NCI-H146 treated with DMSO at 0.1 percent for 48 hours (cell line): ENCODE measurements at regions not wholly inside any gene's neighbourhood (a gene's known extent, or its start where the extent isn't known, plus 50 kb on each side); places are given as distances from the start of the nearest gene placed in this dataset.

ENCODE experiments used
- DNase-seq: peaks from one replicate; lab custom pipeline; 2025; ENCODE audit not compliant: unreplicated experiment; lab: John Stamatoyannopoulos, UW

DNA sequence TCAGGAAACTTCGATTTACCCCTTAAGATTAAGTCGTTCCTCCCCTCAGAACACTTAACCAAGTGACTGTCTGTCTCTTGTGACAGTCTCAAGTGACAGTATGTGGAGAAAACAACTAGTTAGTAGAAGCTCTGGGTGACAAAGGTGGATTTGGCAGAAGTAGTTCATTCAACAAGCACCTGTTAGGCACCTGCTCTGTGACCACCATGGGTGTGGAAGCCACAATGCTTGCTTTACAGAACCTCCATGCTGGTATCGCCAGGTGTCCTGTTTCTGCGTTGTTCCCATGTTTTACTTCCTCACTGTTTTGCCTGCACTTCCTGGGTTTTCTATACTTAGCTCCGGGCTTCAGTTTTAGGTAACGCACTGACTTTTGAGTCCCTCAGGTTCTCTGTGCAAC is 337.4 kb upstream of the DCC start:
- no peak for DNase-seq

GRCh38 chr18:52007105-52007504 is 332.9 kb upstream of the DCC start:
- no peak for DNase-seq

GRCh38 chr18:52008330-52008729 is 331.7 kb upstream of the DCC start:
- DNase-seq = no peak

DNA sequence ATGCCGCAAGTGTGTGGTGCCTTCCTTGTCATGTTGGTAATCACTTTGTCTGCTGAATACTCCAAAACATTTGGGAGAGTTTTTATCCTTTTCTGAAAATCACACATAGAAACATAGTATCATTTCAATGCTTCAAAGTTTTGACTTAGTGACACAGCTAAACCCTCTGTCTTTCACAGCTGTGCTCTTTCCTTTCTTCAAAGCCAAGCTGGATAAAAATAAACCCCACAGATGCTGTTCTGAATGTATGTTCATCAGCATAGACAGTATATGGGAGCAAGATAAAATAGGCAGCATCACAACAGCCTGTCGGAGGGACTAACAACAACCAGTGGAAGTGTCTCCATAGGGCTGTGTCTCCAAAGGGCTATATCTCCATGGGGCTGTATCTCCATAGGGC is 331.3 kb upstream of the DCC start:
- DNase-seq = no peak

- no peak for DNase-seq
These were observed 330.0 kb upstream of the DCC start for GRCh38 chr18:52009958-52010357.

GRCh38 chr18:52045946-52046675 is 293.9 kb upstream of the DCC start:
- DNase-seq = peak; percentile 99

DNA sequence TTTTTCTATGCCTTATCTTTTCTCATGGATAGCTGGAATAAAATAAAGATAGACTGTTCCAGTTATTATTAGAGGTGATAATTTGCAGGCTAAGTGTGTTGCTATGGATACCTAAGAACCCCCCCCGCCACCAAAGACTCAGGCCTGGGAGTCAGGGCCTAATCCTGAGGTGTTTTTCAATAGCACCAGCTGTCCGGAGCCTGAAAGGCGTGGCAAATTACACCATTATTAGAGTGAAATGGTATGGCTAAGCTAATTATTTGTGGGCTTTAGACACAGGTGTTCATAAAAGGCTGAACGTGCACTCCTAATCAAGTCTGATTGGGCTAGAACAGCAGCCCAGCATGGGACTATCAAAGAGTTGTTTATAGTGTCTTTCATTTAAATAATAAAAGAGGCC is 293.2 kb upstream of the DCC start:
- DNase-seq = peak; percentile 100

DNA sequence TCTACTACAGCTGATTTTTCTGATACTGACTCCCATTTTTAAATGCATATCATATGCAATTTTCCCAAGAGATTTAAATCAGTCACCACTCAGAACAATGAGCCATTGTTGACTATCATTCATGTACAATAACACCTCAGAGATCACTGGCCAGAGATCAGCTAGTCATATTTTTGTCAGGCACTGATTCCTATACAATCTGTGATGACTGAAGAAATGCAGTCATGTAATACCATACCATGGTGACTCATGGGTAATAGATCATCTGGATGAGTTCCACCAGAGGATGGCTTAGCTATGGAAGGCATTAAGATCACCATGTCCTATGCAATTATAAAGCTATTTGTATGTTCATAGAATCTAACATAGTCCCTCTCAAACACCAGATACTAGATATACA is 285.7 kb upstream of the DCC start:
- DNase-seq = no peak

DNA sequence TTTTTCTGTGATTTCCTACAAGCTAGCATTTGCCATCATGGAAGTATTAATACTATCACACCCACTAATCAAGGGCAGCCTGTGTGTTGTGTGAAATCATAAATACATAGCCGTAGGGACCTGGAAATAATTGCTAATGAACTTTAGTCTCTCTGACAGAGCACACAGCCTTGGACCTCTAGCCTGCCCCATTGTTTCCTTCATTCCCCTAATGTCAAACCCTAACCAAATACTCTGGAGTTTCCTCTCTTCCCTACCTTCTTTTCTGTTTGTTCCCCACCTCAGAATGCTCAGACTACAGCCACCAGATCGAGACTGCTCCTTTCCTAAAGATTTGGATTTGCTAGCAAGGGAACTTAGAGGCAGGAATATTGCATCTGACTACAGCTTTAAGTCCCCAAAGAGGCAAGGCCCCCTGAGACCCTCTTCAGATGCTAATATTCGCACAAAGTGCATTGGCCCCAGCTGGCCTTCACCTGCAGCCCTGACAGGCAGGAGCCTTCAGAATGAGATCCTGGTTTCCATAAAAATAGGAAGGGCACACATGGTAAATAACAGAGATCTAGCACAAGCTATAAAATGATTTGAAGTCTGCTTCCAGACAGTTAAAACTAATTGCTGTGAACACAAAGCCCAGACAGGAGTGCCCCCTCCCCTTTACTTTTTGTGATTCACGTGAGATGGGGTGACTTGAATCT is 279.2 kb upstream of the DCC start:
- peak; percentile 91 for DNase-seq

DNA sequence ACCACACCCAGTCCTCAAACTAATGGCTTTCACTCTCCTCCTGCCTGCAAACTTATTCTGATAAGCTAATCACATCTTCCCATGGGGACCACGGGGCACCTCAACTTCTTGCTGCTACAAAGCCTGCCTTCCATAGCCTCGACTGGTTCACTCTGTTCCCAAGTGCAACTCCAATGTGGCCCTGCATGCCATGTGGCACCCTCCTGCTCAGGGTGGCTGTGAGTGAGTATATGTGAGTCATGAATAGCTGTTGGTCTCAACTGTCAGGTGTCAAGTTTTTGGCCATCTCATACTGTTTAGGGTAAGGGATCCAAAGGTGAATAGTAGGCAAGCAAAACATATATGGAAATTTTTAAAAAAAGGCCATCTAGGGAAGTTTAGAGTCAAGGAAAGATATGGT is 276.1 kb upstream of the DCC start:
- DNase-seq = no peak

- DNase-seq = peak; percentile 87
These were observed 270.8 kb upstream of the DCC start for GRCh38 chr18:52069201-52069600.

DNA sequence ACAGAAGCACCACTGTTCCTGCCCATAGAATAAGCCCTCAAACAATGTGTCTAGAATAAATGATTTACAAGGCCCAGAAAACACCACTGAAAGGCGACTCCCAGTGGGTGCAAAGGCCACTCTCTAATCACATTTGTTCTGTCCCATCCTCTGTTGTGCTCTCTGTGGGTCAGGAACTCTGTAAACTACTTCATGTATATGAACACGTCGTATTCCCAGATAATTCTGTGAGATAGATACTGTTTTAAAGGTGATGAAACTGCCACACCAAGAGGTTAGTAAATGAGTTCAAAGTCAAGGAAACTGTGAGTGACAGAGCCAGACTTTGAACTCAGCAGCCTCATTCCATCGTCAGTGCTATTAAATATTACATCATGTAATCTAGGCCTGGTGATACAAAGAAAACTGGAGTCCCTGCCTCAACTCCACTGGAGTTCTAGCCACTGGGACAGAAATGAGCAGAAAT is 269.7 kb upstream of the DCC start:
- no peak for DNase-seq

- no peak for DNase-seq
These were observed 262.6 kb upstream of the DCC start for GRCh38 chr18:52077251-52077983.

- DNase-seq = no peak
These were observed 257.8 kb upstream of the DCC start for GRCh38 chr18:52082246-52082645.

- DNase-seq = no peak
These were observed 252.9 kb upstream of the DCC start for GRCh38 chr18:52087140-52087539.

GRCh38 chr18:52090005-52090404 is 250.0 kb upstream of the DCC start:
- DNase-seq = no peak

DNA sequence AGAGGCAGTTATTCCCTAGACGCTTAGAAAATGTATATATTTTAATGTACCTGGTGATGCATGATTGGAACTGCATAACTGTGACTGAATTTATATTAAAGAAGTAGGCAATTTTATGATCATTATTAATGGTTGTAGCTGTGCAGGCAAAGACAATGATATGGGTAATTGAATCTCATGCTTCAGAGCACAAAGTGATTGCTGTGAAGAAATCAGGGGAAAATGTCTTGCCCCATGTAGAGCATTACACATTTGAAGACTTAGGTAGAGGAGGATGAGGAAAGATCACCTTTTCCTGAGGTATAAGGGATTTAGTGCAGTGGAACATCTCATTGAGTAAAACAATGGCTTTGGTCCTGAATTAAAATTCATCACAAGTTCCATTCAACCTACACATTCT is 246.8 kb upstream of the DCC start:
- DNase-seq = no peak

GRCh38 chr18:52118684-52119083 is 221.3 kb upstream of the DCC start:
- peak; percentile 18 for DNase-seq

DNA sequence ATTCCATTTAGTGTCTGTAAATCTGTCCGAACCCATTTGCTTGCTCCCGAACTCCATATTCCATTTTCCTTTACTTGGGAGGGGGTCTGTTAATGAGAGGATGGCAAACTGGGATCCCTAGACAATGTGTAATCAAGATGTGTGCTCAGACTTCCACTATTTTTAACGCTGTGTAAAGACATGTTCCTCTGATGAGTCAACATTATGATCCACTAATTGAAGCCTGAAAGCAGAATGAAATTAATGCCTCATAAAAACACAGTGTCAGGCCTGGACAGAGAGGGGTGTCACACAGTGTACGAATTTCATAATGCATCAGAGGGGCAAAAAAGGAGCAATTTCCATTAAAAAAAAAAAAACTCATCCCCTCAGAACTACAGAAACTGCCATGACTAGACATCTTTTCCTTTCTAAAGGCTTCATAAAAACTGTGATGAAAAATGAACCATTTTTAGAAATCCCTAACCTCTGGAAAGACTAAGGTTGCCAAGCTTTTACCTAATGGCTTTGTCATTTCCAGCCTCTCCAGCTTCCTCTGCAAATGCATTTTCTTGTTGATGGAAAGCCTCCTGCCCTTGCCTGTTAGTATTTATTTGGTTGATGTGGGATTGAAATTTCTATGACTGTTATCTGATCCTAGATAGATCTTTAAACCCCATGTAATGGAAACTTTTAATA is 209.2 kb upstream of the DCC start:
- peak; percentile 88 for DNase-seq

GRCh38 chr18:52131845-52132244 is 208.2 kb upstream of the DCC start:
- DNase-seq = no peak

GRCh38 chr18:52136532-52136931 is 203.5 kb upstream of the DCC start:
- no peak for DNase-seq
